GM20000 (cell line): ENCODE measurements at regions not wholly inside any gene's neighbourhood (a gene's known extent, or its start where the extent isn't known, plus 50 kb on each side); places are given as distances from the start of the nearest gene placed in this dataset.

Experiments
- DNase-seq: peaks from one replicate; pipeline ENCODE4 v3.0.0; 2012; ENCODE audit warnings: low spot score
- TF ChIP-seq, protein P1 (sequence below): IDR thresholded peaks from 2 replicates; pipeline ENCODE4 v1.5.1; 2012; ENCODE audit warnings: mild to moderate bottlenecking, control low read depth; ENCODE audit errors: extremely low read depth, missing control alignments

DNA sequence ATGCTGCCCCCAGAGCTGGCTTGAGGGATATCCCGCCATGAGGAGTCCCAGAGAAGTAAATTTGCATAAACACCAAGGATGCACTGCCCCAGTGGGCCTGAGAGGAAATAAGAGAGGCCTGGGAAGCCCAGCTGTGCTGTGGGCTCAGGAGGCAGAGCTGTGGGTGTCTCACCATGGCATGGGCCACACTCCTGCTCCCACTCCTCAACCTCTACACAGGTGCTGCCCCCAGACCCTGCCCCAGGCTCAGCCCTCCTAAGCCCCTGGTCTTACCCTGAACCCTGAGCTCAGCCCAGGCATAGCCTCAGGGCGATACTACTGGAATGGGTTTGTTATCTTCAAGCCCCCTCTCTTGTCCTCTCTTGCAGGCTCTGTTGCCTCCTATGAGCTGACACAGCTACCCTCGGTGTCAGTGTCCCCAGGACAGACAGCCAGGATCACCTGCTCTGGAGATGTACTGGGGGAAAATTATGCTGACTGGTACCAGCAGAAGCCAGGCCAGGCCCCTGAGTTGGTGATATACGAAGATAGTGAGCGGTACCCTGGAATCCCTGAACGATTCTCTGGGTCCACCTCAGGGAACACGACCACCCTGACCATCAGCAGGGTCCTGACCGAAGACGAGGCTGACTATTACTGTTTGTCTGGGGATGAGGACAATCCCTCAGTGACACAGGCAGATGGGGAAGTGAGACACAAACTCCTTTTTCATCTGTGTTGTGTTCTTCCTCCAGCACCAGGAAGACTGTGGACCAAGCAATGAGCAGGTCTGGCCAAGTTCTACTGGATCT is 59.9 kb downstream of the GGTLC2 start:
- TF ChIP-seq, protein P1, sequence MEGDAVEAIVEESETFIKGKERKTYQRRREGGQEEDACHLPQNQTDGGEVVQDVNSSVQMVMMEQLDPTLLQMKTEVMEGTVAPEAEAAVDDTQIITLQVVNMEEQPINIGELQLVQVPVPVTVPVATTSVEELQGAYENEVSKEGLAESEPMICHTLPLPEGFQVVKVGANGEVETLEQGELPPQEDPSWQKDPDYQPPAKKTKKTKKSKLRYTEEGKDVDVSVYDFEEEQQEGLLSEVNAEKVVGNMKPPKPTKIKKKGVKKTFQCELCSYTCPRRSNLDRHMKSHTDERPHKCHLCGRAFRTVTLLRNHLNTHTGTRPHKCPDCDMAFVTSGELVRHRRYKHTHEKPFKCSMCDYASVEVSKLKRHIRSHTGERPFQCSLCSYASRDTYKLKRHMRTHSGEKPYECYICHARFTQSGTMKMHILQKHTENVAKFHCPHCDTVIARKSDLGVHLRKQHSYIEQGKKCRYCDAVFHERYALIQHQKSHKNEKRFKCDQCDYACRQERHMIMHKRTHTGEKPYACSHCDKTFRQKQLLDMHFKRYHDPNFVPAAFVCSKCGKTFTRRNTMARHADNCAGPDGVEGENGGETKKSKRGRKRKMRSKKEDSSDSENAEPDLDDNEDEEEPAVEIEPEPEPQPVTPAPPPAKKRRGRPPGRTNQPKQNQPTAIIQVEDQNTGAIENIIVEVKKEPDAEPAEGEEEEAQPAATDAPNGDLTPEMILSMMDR: no peak
- DNase-seq: no peak

DNA sequence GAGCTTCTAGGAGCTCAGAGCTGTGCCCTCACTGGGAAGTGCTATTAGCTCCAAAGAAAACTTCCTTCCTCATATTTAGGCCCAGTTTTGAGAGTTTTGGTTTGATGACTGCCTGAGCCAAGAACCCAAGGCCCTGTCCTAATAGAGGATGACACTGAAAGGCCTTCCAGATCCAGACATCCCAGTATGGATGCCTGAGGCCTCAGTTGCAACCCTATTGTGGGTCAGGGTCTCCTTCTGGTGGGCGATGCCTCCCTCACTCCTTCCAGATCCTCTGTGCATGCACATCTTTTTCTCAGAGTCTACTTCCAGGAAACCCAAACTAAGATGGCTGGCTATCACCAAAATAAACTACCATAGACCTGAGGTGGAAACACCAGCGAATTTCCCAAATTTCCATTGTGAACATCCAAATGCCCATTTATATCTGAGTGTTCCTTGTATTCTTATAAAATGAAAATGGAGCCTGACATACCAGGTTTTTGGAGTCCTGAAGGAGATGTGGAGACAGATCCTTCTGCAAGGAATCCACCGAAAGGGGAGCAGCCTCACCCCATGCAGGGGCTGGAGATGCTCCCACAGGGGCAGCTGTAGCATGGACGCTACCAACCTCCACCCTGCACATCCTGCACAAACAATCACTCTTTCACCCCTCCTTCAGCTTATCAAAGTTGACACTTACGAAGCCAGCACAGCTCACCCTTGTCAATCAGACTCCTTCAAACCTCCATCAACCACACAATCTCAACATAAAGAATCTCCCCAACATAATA is 61.1 kb downstream of the GGTLC2 start:
- DNase-seq: no peak
- TF ChIP-seq, protein P1: no peak

DNA sequence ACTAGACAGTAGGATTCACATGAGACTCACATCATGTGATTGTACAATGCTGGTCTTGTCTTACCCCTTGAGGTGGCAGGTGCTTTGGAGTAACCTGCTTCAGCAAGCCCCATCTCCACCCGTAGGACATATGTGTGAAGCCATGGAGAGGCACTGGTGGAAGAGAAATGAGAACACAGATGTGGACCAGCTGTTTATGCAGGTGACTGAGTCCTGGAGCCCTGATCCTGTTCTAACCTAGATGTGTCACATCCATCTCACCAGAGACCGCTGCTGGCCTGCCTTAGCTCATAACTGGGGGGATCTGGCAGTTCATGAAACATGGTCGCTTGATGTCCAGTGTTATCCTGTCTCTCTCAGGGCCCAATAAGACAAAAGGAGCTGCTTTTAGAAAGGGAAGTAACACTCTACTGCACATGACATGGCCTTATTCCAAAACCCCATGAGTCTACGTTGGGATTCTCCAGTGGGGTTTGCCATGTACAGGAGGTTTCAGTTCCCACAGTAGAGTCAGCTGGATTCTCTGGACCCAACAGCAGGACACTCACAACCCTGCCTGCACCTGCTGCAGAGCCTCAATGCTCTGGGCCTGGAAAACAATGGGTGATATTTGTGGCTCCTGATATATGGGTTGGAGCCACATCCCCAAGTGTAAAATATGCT is 62.0 kb downstream of the GGTLC2 start:
- DNase-seq: no peak
- TF ChIP-seq, protein P1: no peak

DNA sequence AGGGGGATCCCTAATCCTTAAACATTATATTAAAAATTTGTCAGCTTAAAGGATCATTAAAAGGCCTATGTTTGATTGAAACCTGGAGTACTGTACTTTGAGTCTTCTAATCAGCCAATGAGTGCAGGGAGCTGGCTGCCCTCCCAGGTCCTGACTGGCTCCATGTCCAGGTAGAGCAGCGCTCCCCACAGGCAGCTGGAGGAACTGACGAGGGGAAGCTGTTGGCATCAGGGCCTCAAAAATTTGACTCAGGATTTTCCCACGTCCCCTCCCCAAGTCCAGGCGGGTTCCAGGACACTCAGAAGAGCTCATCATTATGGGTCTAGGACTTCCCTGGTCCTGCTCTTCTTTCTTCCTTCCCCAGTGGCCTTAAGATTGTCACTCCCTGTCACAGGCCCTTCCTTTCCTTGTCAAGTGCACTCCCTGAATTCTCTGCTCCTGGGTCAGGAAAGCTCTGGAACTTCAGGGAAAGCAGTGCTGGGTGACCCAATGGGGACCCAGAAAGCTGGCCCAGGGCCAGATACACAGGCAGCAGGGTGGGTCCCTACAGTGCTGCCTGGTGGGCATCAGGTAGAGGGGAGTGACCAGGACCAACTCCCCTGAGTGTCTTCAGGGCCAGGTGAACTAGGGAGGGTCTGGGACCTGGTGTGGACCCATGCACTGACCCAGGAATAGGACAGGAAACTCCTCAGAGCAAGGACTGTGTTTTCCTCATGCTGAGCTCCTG is 65.5 kb downstream of the GGTLC2 start:
- TF ChIP-seq, protein P1: no peak
- no peak for DNase-seq

DNA sequence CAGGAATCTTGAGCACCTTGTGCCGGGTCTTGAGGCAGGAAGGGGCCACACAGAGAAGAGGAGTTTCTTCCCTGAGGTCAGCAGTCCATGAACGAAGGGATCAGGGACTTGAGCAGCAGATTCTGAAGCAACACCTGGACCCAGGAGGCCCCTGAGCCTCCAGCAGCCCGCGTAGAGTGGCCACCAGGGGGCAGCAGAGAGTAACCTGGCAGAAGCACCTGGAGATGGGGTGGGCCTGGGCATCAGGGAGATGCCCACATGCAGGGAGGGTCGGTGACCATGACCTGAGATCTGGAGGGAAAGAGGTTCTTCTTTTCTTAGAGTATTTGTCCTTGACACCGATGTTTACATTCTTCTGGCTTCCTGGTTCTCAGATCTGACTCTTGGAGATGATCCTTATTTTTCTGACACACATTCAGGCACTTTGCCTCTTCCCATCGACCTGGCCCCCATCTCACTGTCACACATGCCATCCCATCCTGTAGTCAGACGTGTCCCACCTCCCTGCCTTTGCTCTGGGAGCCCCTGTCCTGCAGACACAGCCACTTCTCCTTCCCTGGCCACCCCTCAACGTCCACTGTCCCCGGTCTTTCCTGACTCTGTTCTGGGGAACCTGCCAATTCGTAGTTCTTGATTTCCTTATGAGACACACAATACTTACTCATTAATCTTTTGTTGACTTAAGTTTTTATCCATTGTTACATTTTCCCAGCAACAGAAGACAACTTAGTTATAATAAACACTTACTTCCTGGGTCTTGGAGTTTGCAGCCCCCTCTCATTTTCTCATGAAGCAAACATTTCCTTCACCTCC is 66.5 kb downstream of the GGTLC2 start:
- DNase-seq: peak; percentile 62
- TF ChIP-seq, protein P1: peak; percentile 90

DNA sequence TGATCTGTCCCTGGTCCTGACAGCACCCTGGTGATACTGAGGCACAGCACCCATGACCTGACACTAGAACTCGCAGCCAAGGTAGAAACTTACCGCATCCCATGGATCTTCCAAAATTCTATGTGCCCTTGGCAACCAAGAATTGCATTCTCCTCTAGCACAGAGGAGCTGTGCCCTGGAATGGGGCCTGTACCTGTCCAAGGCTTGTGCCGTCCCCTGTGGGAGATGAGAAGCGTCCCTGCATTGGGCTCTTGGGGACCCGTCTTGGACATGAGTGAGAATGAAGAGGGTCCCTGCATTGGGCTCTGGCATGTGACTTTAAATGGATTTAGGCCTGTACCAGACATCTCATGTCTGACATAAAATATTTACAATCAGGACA is 67.1 kb downstream of the GGTLC2 start:
- TF ChIP-seq, protein P1: no peak

More for the DNA sequence above, 67.1 kb downstream of the GGTLC2 start:
- no peak for DNase-seq
